ENCODE measurements at regions not wholly inside any gene's neighbourhood (a gene's known extent, or its start where the extent isn't known, plus 50 kb on each side); places are given as distances from the start of the nearest gene placed in this dataset.
A peak's percentile ranks its signal among the peaks of the same experiment; 100 is the strongest.

DNA sequence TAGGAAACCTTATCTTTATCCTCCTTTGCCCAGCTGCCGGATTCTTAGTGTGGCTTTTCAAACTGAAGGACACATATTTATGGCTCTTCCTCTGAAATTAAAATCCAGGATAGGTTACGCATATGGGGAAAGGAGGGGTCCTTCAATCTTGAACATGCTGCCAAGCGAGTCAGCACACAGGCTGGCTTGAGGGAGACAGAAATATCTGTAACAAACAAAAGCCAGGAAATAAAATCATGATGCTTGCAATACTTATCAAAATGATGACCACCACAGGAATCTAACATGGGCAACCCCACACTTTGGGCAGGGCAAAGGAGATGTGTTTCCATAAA lies 196.4 kb upstream of the LDB2 start:
- Histone ChIP-seq H3K4me2 (ENCODE audit: insufficient read depth, low read length, poor library complexity, severe bottlenecking) (no peak overlapping the region), H3K27ac (replicated peaks; ENCODE audit: low read length) (no peak overlapping the region), H2BK15ac (ENCODE audit: low read length) (no peak overlapping the region), H3K14ac (ENCODE audit: low read length) (no peak overlapping the region), H3K23ac (ENCODE audit: low read depth, low read length, poor library complexity) (no peak overlapping the region), H3K9ac (ENCODE audit: low read depth, low read length, poor library complexity) (no peak overlapping the region), H3K36me3 (replicated peaks in 1 of 2; ENCODE audit: control insufficient read depth in 2 of 2, insufficient read depth in 2 of 2, low read length in 2 of 2) (no peaks in the 10 kb centered on the region), H3K4ac (ENCODE audit: low read length) (no peak overlapping the region), H3K4me1 (ENCODE audit: control insufficient read depth in 2 of 2, insufficient read depth in 1 of 2, low read depth in 1 of 2, low read length in 2 of 2) (peaks cover 3 to 25% of the 10 kb centered on the region in 2 donors), H3K27me3 (ENCODE audit: control insufficient read depth in 3 of 3, insufficient read depth in 3 of 3, low read depth in 1 of 3, low read length in 3 of 3) (no peaks in the 10 kb centered on the region), H2AFZ (ENCODE audit: low read length) (peak overlapping the region; percentile 59), H2BK12ac (ENCODE audit: low read length) (no peak overlapping the region), H3K79me1 (ENCODE audit: low read depth, low read length) (no peaks in the 10 kb centered on the region), H4K91ac (ENCODE audit: low read depth, low read length, poor library complexity) (no peak overlapping the region), H2BK120ac (ENCODE audit: low read depth, low read length) (no peak overlapping the region), H3K9me3 (replicated peaks in 1 of 2; ENCODE audit: control insufficient read depth in 2 of 2, insufficient read depth in 1 of 2, low read depth in 1 of 2, low read length in 2 of 2) (no peaks in the 10 kb centered on the region), H2BK5ac (ENCODE audit: low read length) (no peak overlapping the region), H4K8ac (ENCODE audit: low read depth, low read length) (no peak overlapping the region), H3K4me3 (ENCODE audit: low read length in 2 of 2) (no peak overlapping the region), H2AK5ac (ENCODE audit: low read depth, low read length) (no peak overlapping the region), H3K18ac (ENCODE audit: low read length) (no peak overlapping the region)
- WGBS, 2 donors (ENCODE audit: extremely low coverage in 2 of 2, insufficient read length in 2 of 2, insufficient replicate concordance in 1 of 2): no CpG with 5 or more reads among the region's 3 CpGs
- no peak for DNase-seq (ENCODE audit: low spot score)

GRCh38 chr4:17094159-17094875 lies 195.9 kb upstream of the LDB2 start:
- DNase-seq (ENCODE audit: low spot score): no peak
- Histone ChIP-seq H3K9me3 (replicated peaks in 1 of 2; ENCODE audit: control insufficient read depth in 2 of 2, insufficient read depth in 1 of 2, low read depth in 1 of 2, low read length in 2 of 2) (no peaks in the 10 kb centered on the region), H3K27ac (replicated peaks; ENCODE audit: low read length) (no peak overlapping the region), H3K14ac (ENCODE audit: low read length) (no peak overlapping the region), H3K36me3 (replicated peaks in 1 of 2; ENCODE audit: control insufficient read depth in 2 of 2, insufficient read depth in 2 of 2, low read length in 2 of 2) (no peaks in the 10 kb centered on the region), H2BK5ac (ENCODE audit: low read length) (no peak overlapping the region), H3K23ac (ENCODE audit: low read depth, low read length, poor library complexity) (no peak overlapping the region), H2BK15ac (ENCODE audit: low read length) (no peak overlapping the region), H2BK120ac (ENCODE audit: low read depth, low read length) (no peak overlapping the region), H2BK12ac (ENCODE audit: low read length) (no peak overlapping the region), H3K9ac (ENCODE audit: low read depth, low read length, poor library complexity) (no peak overlapping the region), H3K27me3 (ENCODE audit: control insufficient read depth in 3 of 3, insufficient read depth in 3 of 3, low read depth in 1 of 3, low read length in 3 of 3) (no peaks in the 10 kb centered on the region), H3K4me3 (ENCODE audit: low read length in 2 of 2) (no peak overlapping the region), H4K8ac (ENCODE audit: low read depth, low read length) (no peak overlapping the region), H3K4me2 (ENCODE audit: insufficient read depth, low read length, poor library complexity, severe bottlenecking) (no peak overlapping the region), H3K4ac (ENCODE audit: low read length) (no peak overlapping the region), H2AK5ac (ENCODE audit: low read depth, low read length) (no peak overlapping the region), H3K4me1 (ENCODE audit: control insufficient read depth in 2 of 2, insufficient read depth in 1 of 2, low read depth in 1 of 2, low read length in 2 of 2) (peaks cover 3 to 25% of the 10 kb centered on the region in 2 donors), H3K79me1 (ENCODE audit: low read depth, low read length) (no peaks in the 10 kb centered on the region), H2AFZ (ENCODE audit: low read length) (peak overlapping the region; percentile 59), H4K91ac (ENCODE audit: low read depth, low read length, poor library complexity) (no peak overlapping the region), H3K18ac (ENCODE audit: low read length) (no peak overlapping the region)
- WGBS, 2 donors (ENCODE audit: extremely low coverage in 2 of 2, insufficient read length in 2 of 2, insufficient replicate concordance in 1 of 2): no CpG with 5 or more reads among the region's 4 CpGs

- no peaks in the 10 kb centered on the region for H3K9me3 ChIP-seq (replicated peaks in 1 of 2; ENCODE audit: control insufficient read depth in 2 of 2, insufficient read depth in 1 of 2, low read depth in 1 of 2, low read length in 2 of 2)
- no peak overlapping the region for H4K8ac ChIP-seq (ENCODE audit: low read depth, low read length)
- H3K14ac ChIP-seq (ENCODE audit: low read length): no peak overlapping the region
- no peak overlapping the region for H3K4me3 ChIP-seq (ENCODE audit: low read length in 2 of 2)
- H2BK15ac ChIP-seq (ENCODE audit: low read length): no peak overlapping the region
- whole genome bisulfite sequencing, 2 donors (ENCODE audit: extremely low coverage in 2 of 2, insufficient read length in 2 of 2, insufficient replicate concordance in 1 of 2): no CpG with 5 or more reads among the region's 5 CpGs
- H2BK5ac ChIP-seq (ENCODE audit: low read length): no peak overlapping the region
- H3K23ac ChIP-seq (ENCODE audit: low read depth, low read length, poor library complexity): no peak overlapping the region
- peak overlapping the region; percentile 35 for H2AFZ ChIP-seq (ENCODE audit: low read length)
- no peaks in the 10 kb centered on the region for H3K79me1 ChIP-seq (ENCODE audit: low read depth, low read length)
- H3K36me3 ChIP-seq (replicated peaks in 1 of 2; ENCODE audit: control insufficient read depth in 2 of 2, insufficient read depth in 2 of 2, low read length in 2 of 2): no peaks in the 10 kb centered on the region
- no peak overlapping the region for H3K27ac ChIP-seq (replicated peaks; ENCODE audit: low read length)
- H3K4me2 ChIP-seq (ENCODE audit: insufficient read depth, low read length, poor library complexity, severe bottlenecking): no peak overlapping the region
- H3K4me1 ChIP-seq (ENCODE audit: control insufficient read depth in 2 of 2, insufficient read depth in 1 of 2, low read depth in 1 of 2, low read length in 2 of 2): peaks cover 3 to 25% of the 10 kb centered on the region in 2 donors
- no peak overlapping the region for H2BK120ac ChIP-seq (ENCODE audit: low read depth, low read length)
- no peak overlapping the region for H3K18ac ChIP-seq (ENCODE audit: low read length)
- H3K9ac ChIP-seq (ENCODE audit: low read depth, low read length, poor library complexity): no peak overlapping the region
- H3K27me3 ChIP-seq (ENCODE audit: control insufficient read depth in 3 of 3, insufficient read depth in 3 of 3, low read depth in 1 of 3, low read length in 3 of 3): no peaks in the 10 kb centered on the region
- no peak overlapping the region for H2BK12ac ChIP-seq (ENCODE audit: low read length)
- no peak overlapping the region for H4K91ac ChIP-seq (ENCODE audit: low read depth, low read length, poor library complexity)
- DNase-seq (ENCODE audit: low spot score): no peak
- H2AK5ac ChIP-seq (ENCODE audit: low read depth, low read length): no peak overlapping the region
- H3K4ac ChIP-seq (ENCODE audit: low read length): no peak overlapping the region
Measured at GRCh38 chr4:17093481-17093880, 195.0 kb upstream of the LDB2 start.

DNA sequence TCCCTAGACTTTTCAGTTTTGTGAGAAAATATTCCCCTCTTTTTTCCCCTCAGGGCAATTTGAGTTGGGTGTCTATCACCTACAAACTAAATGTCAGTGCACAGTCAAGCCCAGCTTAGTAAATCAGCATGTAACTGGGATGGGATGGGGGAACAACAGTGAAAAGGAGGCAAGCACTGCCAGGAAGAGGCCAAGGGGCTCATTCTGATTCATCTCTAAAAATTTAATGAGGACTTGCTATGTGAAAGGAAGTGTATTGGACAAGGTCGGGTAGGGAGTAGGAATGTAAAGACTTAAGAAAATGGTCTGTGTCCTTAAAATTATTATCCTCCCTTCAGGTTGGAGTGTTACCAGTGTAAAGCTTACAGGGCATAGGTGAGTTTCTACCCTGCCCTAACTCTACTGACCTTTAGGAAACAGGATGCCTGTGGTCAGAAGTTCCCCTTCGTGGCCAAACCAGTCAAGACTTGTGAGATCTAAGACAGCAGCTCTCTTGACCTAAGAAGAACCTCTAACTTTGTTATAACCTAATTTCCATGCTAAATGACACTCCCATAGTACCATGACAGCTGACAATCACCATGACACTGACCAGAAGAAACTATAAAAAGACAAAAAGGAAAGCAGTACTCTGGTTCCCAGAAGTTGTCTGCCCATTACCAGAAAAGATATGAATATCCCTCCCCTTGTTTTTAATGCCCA lies 194.4 kb upstream of the LDB2 start:
- Histone ChIP-seq H2AK5ac (ENCODE audit: low read depth, low read length) (no peak overlapping the region), H2BK12ac (ENCODE audit: low read length) (no peak overlapping the region), H3K18ac (ENCODE audit: low read length) (no peak overlapping the region), H3K4me2 (ENCODE audit: insufficient read depth, low read length, poor library complexity, severe bottlenecking) (no peak overlapping the region), H3K36me3 (replicated peaks in 1 of 2; ENCODE audit: control insufficient read depth in 2 of 2, insufficient read depth in 2 of 2, low read length in 2 of 2) (no peaks in the 10 kb centered on the region), H3K14ac (ENCODE audit: low read length) (no peak overlapping the region), H3K79me1 (ENCODE audit: low read depth, low read length) (no peaks in the 10 kb centered on the region), H3K27ac (replicated peaks; ENCODE audit: low read length) (no peak overlapping the region), H2BK120ac (ENCODE audit: low read depth, low read length) (no peak overlapping the region), H3K27me3 (ENCODE audit: control insufficient read depth in 3 of 3, insufficient read depth in 3 of 3, low read depth in 1 of 3, low read length in 3 of 3) (no peaks in the 10 kb centered on the region), H2BK15ac (ENCODE audit: low read length) (no peak overlapping the region), H3K9me3 (replicated peaks in 1 of 2; ENCODE audit: control insufficient read depth in 2 of 2, insufficient read depth in 1 of 2, low read depth in 1 of 2, low read length in 2 of 2) (no peaks in the 10 kb centered on the region), H2AFZ (ENCODE audit: low read length) (peak overlapping the region; percentile 35), H2BK5ac (ENCODE audit: low read length) (no peak overlapping the region), H3K4ac (ENCODE audit: low read length) (no peak overlapping the region), H4K91ac (ENCODE audit: low read depth, low read length, poor library complexity) (no peak overlapping the region), H4K8ac (ENCODE audit: low read depth, low read length) (no peak overlapping the region), H3K4me3 (ENCODE audit: low read length in 2 of 2) (no peak overlapping the region), H3K23ac (ENCODE audit: low read depth, low read length, poor library complexity) (no peak overlapping the region), H3K9ac (ENCODE audit: low read depth, low read length, poor library complexity) (no peak overlapping the region), H3K4me1 (ENCODE audit: control insufficient read depth in 2 of 2, insufficient read depth in 1 of 2, low read depth in 1 of 2, low read length in 2 of 2) (peaks cover 3 to 25% of the 10 kb centered on the region in 2 donors)
- DNase-seq (ENCODE audit: low spot score): no peak
- no CpG with 5 or more reads among the region's 2 CpGs for WGBS, 2 donors (ENCODE audit: extremely low coverage in 2 of 2, insufficient read length in 2 of 2, insufficient replicate concordance in 1 of 2)

All from neuronal stem cell (in vitro differentiated cells).